Suprapubic skin (tissue), 4 donors: ENCODE measurements at regions not wholly inside any gene's neighbourhood (a gene's known extent, or its start where the extent isn't known, plus 50 kb on each side); places are given as distances from the start of the nearest gene placed in this dataset.

Source experiments
- CTCF ChIP-seq, 2 donors: fragments of 200-600 bp in 1 of 2; fragments of 450-650 bp in 1 of 2; sonication (generic) in 1 of 2; IDR thresholded peaks; one replicate each; pipeline ENCODE4 v1.5.1; 2016 to 2019; ENCODE audit warnings: antibody characterized with exemption in 2 of 2, mild to moderate bottlenecking in 1 of 2, moderate library complexity in 1 of 2
- POLR2A ChIP-seq, 2 donors: fragments of 450-650 bp; IDR thresholded peaks; one replicate each; pipeline ENCODE4 v1.6.1; 2017; ENCODE audit warnings: antibody characterized with exemption in 2 of 2, mild to moderate bottlenecking in 2 of 2, moderate library complexity in 2 of 2
- POLR2AphosphoS5 ChIP-seq, 3 donors: sonication (generic); formaldehyde crosslinking; IDR thresholded peaks; one replicate each; pipeline ENCODE4 v1.6.1; 2017; ENCODE audit warnings: antibody characterized with exemption in 3 of 3

GRCh38 chr1:80640978-80641377, 1159.8 kb upstream of the ADGRL2 start:
- no peak for TF ChIP-seq CTCF (IDR thresholded peaks at IDR 0.05)
- TF ChIP-seq POLR2AphosphoS5 (IDR thresholded peaks at IDR 0.05) = no peak
- no peak for TF ChIP-seq POLR2A (IDR thresholded peaks at IDR 0.05)
